NT2/D1 (cell line): ENCODE measurements at regions not wholly inside any gene's neighbourhood (a gene's known extent, or its start where the extent isn't known, plus 50 kb on each side); places are given as distances from the start of the nearest gene placed in this dataset.

Experiments used
- YY1 ChIP-seq: IDR thresholded peaks from 2 replicates; pipeline ENCODE4 v1.6.1; 2011; ENCODE audit not compliant: insufficient read length, insufficient read depth
- ZNF274 ChIP-seq: IDR thresholded peaks from 2 replicates; pipeline ENCODE4 v1.6.1; 2011; ENCODE audit warnings: mild to moderate bottlenecking, low read depth, low read length

- TF ChIP-seq YY1 (no peak), ZNF274 (no peak)
Measured at GRCh38 chr7:98691619-98692018, 74.5 kb downstream of the NPTX2 start.
